Nephron (organoid): ENCODE measurements at regions not wholly inside any gene's neighbourhood (a gene's known extent, or its start where the extent isn't known, plus 50 kb on each side); places are given as distances from the start of the nearest gene placed in this dataset.

ENCODE experiments used
- H3K27ac Mint-ChIP-seq, 3 experiments: 2 replicates each; pipeline ENCODE4 v1.8.0; 2020; ENCODE audit warnings: mixed read lengths in 3 of 3, mild to moderate bottlenecking in 2 of 3, moderate library complexity in 1 of 3
- H3K27me3 Mint-ChIP-seq: 2 replicates; pipeline ENCODE4 v1.8.0; 2021; ENCODE audit warnings: low read depth, mild to moderate bottlenecking, moderate library complexity, mixed read lengths
- H3K36me3 Mint-ChIP-seq: 2 replicates; pipeline ENCODE4 v1.8.0; 2020; ENCODE audit warnings: low read depth, mixed read lengths
- H3K4me1 Mint-ChIP-seq: 2 replicates; pipeline ENCODE4 v1.8.0; 2020; ENCODE audit warnings: mixed read lengths
- H3K4me3 Mint-ChIP-seq, 3 experiments: 2 replicates each; pipeline ENCODE4 v1.8.0; 2020; ENCODE audit warnings: mild to moderate bottlenecking in 3 of 3, mixed read lengths in 3 of 3, moderate library complexity in 2 of 3
- H3K9me3 Mint-ChIP-seq: 2 replicates; pipeline ENCODE4 v1.8.0; 2020; ENCODE audit warnings: mixed read lengths
- CTCF ChIP-seq, 3 experiments: fragments of 200-600 bp; sonication (generic); IDR thresholded peaks; one replicate each; pipeline ENCODE4 v1.5.0; 2021; ENCODE audit warnings: antibody characterized with exemption in 3 of 3; ENCODE audit not compliant: unreplicated experiment in 3 of 3

- Mint-ChIP-seq H3K27ac (no peak overlapping the region), H3K4me3 (no peak overlapping the region), H3K27me3 (peaks cover 4% of the 10 kb centered on the region), H3K4me1 (no peaks in the 10 kb centered on the region), H3K9me3 (no peaks in the 10 kb centered on the region), H3K36me3 (no peaks in the 10 kb centered on the region)
- TF ChIP-seq CTCF (IDR thresholded peaks at IDR 0.05; ENCODE audit: unreplicated experiment in 3 of 3) = no peak
These were observed 130.2 kb upstream of the ELL2 start for GRCh38 chr5:96091874-96092273.

DNA sequence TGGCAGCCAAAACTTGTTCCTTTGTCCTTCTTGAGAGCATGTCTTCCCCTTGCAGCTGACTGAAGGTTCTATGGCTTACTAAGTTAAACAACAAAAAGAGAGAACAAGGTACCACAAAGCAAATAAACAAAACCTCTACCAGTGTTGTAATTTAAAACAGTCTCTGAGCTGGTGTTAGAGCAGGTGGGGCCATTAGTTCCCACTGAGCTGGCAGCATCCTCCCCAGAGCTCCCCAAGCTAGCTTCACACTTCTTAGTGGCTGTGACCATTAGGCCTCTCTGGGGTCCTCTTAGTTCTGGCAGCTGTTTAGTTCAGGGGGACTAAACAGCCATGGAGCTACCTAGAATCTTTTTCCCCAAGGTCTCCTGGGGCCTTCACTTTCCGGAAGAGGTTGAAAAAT, 128.6 kb upstream of the ELL2 start:
- Mint-ChIP-seq H3K36me3 (no peaks in the 10 kb centered on the region), H3K27ac (no peak overlapping the region), H3K27me3 (peaks cover 4% of the 10 kb centered on the region), H3K9me3 (no peaks in the 10 kb centered on the region), H3K4me1 (no peaks in the 10 kb centered on the region), H3K4me3 (no peak overlapping the region)
- no peak for TF ChIP-seq CTCF (IDR thresholded peaks at IDR 0.05; ENCODE audit: unreplicated experiment in 3 of 3)

- TF ChIP-seq CTCF (IDR thresholded peaks at IDR 0.05; ENCODE audit: unreplicated experiment in 3 of 3) = no peak
- no peaks in the 10 kb centered on the region for H3K4me1 Mint-ChIP-seq
- no peaks in the 10 kb centered on the region for H3K36me3 Mint-ChIP-seq
- no peak overlapping the region for H3K27ac Mint-ChIP-seq
- H3K27me3 Mint-ChIP-seq = peaks cover 4% of the 10 kb centered on the region
- no peak overlapping the region for H3K4me3 Mint-ChIP-seq
- H3K9me3 Mint-ChIP-seq = no peaks in the 10 kb centered on the region
These were observed 127.3 kb upstream of the ELL2 start for GRCh38 chr5:96088706-96089498.

- Mint-ChIP-seq H3K27me3 (peaks cover 4% of the 10 kb centered on the region), H3K36me3 (no peaks in the 10 kb centered on the region), H3K27ac (no peak overlapping the region), H3K9me3 (no peaks in the 10 kb centered on the region), H3K4me1 (no peaks in the 10 kb centered on the region), H3K4me3 (no peak overlapping the region)
- no peak for TF ChIP-seq CTCF (IDR thresholded peaks at IDR 0.05; ENCODE audit: unreplicated experiment in 3 of 3)
These were observed 126.3 kb upstream of the ELL2 start for GRCh38 chr5:96087939-96088338.

DNA sequence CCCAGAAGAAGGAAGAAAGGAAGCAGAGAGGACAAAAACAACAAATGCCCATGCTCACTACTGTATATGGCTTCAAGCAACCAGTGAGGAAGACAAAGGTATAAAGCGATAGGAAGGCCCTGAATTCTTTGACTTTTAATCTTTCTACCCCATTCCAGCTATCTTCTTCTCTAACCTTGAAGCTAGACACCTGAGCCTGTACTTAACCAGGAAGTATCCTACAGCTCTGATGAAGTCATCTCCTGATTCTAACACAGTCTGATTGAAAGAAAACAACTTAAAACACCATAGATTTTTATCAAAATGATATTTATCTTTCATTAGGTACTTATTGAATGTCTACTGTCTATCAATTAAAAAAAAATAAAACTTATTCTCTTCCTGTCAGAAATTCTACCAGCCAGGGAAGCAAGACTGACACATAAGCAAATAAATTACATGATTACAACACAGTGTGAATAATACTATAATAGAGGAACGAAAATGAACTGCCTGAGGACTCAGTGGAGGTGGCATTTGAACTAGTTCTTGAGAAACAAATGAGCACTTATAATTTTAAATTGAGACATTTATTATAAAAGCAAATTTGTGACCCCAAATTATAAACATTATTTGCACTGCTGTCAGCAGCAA, 123.3 kb upstream of the ELL2 start:
- H3K27ac Mint-ChIP-seq = no peak overlapping the region
- TF ChIP-seq CTCF (IDR thresholded peaks at IDR 0.05; ENCODE audit: unreplicated experiment in 3 of 3) = no peak
- H3K27me3 Mint-ChIP-seq = peaks cover 10% of the 10 kb centered on the region
- H3K4me3 Mint-ChIP-seq = no peak overlapping the region
- H3K9me3 Mint-ChIP-seq = no peaks in the 10 kb centered on the region
- H3K36me3 Mint-ChIP-seq = no peaks in the 10 kb centered on the region
- no peaks in the 10 kb centered on the region for H3K4me1 Mint-ChIP-seq
